Stimulated activated CD4-positive, alpha-beta T cell treated with anti-CD3 and anti-CD28 coated beads, Interleukin-15, amount 100 ng/mL, for 1 hour (primary cell): ENCODE measurements at regions not wholly inside any gene's neighbourhood (a gene's known extent, or its start where the extent isn't known, plus 50 kb on each side); places are given as distances from the start of the nearest gene placed in this dataset.
A peak's percentile ranks its signal among the peaks of the same experiment; 100 is the strongest.
"Not testable (repeated sequence)": the region's sequence is repeated elsewhere in the genome, so short reads cannot be mapped to it uniquely, and the experiment has no call there.

ENCODE experiments used
- DNase-seq, 2 donors: peaks; one replicate each; pipeline ENCODE4 v3.0.0-alpha.2; 2020; ENCODE audit warnings: low read depth in 1 of 2, low spot score in 1 of 2

DNA sequence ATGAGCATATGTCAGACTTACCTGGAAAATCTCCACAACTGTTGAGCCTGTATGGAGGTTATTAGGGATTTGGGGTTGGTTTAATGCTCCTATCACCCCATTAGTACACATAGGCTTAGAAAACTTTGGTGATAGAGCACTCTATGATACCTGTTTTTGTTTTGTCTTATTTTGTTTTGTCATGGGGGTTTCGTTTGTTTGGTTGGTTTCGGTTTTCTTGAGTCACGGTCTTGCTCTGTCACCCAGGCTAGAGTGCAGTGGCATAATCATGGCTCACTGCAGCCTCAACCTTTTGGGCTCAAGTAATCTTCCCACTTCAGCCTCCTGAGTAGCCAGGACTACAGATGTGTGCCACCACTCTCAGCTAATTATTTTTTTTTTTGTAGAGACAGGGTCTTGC is 70.0 kb downstream of the MZT1 start:
- DNase-seq: no peak

DNA sequence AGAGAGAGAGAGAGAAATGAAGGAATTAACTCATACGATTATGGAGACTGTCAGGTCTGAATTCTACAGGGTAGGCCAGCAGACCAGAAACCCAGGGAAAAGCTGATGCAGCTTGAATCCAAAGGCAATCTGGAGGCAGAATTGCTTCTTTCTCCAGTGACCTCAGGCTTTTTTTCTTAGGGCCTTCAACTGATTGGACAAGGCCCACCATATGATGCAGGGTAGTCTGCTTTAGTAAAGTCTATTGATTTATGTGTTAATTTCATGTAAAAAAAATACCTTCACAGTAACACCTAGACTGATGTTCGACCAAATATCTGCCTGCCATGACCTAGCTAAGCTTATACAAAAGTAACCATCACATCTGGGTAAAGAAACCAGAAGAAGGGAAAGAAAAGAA is 71.1 kb downstream of the MZT1 start:
- DNase-seq: no peak

DNA sequence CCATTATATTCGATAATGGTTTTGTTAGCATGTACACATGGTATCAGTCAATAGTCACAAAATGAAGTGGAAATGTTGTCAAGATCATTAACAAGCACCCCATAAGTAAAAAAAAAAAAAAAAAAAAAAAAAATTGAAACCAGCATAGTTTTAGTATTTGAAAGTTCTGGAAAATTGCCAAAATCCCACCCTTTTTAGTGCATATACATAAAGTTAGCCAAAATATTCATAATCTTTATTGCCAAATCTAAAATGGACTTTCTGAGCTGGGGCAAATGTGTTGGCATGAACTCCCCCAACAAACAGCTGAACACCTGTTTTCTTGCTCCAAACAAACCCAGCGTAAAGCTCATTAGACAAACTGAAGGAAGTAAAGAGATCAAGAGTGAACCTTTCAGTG is 73.9 kb downstream of the MZT1 start:
- no peak for DNase-seq

DNA sequence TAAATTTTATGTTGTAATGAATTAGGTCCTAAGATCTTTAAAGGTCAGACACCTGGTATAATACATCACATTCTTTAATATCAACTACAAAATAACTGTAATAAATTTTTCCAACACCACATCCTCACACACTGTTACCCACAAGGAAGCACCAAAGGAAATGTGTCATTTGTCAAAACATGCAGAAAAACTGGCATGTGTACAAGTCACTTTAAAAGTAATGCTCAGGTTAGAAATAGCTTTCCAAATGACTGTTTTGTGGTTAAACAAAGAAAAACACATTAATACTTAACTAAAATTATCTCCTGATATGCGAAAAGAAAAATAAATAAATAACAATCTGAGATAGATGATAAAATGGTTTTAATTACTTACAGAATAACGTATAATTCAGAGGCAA is 74.7 kb downstream of the MZT1 start:
- DNase-seq: no peak

DNA sequence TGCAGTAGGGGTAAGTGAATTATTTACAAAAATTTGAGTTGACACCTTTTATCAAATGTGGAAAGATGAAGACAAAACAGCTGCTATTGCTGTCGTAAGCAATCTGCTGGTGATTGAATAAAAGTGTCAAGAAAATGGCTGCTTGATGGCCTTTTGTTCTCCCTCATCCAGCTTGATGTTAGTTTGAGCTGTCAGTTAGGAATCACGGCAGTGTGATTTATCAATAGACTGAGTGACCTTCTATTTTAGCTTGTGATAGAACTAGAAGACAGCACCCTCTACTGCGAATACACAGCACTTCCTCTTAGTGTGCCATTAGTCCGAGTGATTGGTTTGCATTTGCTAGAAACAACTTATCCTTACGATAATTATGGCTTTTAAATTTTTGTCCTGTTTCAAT is 76.3 kb downstream of the MZT1 start:
- DNase-seq: no peak

DNA sequence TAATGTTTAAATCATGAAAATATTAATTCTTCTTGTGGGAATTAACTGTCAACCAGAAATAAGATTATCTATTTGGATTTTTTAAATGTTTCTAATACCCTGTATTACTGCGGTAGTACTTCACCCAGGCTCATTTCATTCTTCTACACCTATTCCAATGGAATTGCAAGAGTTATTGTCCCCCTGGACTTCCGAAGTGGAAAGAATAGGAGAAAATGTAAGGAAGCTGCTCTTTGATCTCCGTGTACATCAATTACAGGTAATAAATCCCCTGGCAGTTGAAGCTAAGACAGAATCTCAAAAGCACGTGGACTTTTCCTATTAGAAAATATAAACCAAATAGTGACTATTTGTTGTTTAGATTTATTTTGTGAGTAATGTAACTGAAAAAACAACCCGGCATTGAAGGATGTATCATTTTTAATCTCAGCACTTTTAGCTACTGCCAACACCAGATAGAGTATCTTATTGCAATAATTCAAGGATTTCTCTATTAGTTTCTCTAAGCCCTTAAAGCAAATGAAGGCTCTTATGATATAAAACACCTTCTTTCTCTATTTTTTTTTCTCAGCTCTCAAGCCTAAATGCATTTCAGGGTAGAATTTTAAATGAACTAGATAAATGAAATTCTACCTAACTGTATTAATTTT is 77.3 kb downstream of the MZT1 start:
- no peak for DNase-seq

DNA sequence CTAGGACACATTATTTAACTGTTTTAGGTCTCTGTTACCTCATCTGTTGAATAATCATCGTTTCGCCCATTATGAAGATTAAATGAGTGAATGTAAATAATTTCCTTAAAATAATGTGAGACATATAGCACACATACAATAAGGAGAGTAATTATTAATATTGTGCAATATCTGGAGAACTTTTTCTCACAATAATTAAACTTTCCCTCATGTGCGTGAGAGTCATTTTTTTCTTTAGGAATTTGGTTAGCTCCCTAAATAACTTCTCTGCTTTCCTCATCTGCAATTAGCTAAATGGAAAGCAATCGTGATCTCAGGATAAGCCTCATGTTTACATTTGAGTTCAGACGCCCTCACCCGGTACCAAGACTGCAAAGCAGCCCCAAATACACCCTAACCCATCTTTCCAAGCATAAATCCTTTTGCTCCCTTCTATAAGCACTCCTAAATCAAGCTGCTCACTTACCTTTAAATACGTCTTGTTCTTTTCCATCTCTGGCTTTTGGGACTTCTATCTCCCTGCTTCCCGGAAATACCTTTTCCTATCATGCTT is 78.8 kb downstream of the MZT1 start:
- DNase-seq: no peak

DNA sequence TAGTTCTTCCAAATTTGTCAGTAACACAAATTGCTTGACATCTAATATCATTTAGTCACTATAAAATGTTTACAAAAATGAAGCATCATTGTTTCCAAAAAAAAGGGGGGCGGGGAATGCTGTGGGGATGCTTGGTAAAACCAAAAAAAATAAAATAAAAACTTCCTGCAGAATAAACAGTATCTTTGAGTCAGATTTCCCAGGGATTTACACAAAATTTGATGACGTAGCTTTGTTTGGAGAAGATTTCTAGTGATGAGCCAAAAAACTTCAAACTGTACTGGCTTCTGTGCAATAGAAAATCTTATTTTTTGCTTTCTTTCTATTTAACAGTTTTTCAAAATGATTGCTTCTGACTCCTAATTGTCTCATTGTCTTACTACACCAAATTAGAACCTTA is 80.0 kb downstream of the MZT1 start:
- DNase-seq: no peak

DNA sequence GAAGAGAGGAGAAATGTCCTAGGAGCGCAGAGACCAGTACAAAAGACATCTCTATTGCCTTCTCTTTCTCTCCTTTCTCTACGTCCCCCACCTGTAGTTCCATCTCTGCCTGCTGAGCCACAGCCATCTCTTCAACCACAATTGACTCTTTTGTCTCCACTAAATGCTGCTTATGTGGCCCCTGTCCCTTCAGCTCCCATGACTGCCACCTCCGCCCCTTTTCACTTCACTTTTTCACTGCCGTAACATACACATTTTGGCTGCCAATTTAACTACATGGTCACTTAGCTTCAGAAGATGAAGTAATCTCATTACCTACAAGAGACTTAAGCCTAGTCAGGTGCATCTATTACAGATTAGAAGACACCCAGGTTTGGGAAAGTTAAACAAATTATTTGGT is 81.9 kb downstream of the MZT1 start:
- DNase-seq: no peak

DNA sequence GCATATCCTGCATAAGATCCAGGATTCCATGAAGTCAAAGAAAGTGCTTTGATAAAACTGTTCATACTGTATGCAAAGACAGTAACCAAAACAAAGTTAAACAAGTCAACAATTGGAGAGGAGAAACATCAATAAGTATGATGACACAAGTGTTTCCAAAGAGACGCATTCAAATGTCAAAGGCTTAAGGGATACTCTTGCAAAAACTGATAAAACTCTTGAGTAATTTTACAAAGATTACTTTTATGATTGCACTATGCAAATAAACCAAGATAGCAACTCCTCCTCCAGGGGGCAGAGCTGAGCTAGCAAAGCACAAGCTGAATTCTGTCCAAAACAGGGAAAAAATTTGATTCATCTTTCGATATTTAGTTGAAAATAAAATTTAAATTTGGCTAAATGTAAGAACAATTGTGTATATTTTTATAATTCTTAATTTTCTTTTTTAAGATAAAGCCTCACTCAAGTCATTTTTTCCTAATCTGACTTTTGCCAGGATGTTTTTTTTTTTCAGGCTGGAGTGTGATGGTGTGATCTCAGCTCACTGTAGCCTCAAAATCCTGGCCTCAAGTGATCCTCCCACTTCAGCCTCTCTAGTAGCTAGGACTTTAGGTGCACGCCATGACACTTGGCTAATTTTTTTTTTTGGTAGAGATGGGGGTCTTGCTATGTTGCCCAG is 84.0 kb downstream of the MZT1 start:
- peak in 1 of 2 donors; percentile 8 for DNase-seq

DNA sequence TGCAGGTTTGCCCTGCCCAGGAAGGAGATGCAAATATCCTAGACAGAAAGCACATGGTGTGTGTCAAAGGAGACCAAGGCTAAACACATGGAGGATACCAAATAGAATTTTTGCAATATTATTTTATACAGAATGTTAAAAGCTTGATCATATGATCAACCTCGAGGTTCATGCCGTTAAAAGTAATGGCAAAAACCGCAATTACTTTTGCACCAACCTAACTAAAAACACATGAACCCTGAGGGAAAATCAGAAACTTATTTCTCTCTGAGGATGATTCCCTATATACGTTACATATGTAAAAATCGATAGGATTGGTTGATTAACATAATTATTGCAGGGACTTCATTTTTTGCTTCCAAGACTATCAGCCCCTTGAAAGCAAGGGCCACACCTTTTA is 88.1 kb downstream of the MZT1 start:
- DNase-seq: no peak

DNA sequence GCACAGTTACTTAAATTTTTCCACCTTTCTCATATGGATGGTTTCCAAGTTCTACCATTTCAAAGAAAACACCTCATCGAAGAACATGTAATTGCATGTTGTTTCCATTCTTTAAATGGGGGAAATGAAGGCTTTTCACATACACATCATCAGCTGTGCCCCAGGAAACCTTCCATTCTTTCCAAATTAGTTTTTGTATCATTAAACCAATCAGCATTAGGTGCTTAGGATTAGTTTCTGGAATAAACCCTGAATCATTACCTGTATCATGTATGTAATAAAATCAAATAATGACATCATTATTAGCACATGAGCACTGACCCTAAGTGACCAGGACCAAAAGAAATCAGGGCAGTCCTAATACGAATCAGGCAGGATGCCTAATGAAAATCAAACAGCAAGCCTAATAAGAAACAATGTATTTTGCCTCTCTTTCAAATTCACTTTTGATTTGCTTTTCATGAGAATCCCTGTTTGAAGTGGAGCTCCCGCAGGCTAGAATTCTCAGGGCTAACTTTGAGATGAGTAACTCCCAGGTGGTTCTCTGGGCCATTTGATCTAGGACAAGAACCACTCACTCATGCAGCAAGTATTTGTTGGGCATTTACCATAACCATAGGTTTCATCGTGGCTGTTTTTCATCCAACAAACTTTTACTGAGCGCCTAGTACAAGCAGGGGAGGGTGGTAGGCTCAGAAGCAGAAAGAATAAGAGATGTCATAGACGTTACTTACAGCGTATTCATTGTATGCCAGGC is 89.2 kb downstream of the MZT1 start:
- no peak for DNase-seq

DNA sequence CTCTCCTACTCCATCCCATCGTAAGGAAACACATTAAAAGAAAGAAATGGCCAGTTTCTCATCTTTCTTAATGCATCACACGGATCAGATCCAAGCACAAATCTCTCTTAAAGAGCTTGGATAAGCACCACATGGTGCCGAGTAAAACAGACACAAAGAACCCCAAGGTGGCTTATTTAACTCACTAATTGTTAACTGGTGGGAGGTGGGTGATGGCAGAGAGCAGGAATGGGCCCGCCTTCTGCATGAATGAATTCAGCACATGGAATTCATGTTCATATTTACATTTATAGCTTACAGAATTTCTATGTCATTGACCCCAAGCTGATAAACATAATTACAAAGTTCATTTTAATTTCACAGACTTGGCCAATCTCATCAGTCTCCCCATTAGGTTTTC is 89.9 kb downstream of the MZT1 start:
- DNase-seq: no peak

DNA sequence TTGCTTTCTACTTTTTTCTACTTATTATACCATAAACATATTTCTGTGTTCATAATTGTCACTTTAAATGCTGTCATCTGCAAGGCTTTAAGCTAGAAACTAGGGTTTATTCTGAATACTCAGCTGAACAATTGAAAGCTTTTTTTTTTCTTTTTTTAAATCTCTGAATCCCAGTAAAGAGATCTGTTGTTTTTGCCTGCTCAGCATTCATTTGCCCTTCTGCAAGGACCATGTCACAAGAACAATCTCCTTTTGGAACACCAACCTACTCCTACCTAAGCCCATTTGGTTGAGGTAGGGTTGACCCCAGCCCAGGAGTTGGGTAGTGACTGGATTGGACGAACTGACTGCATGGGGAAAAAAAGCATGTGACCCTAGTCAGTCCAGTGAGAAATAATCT is 92.6 kb downstream of the MZT1 start:
- no peak for DNase-seq

DNA sequence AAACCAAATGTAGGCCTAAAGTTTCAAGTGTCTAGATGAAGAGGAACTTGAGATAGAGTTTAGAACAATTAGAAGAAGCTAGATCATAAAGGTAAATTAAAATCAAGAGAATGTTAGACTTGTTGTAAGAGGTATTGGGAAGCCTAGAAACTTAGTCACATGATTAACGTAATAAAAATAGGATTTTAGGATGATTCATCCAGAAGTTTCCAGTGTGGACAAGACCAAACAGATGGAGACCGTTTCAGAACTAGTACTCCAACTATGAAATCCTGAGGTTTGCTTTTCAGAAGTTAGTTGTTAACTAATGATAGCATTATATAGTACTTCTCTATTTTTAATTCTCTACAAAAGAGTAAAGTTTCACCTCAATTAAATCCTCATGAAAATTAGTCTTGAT is 104.9 kb downstream of the MZT1 start:
- no peak for DNase-seq

DNA sequence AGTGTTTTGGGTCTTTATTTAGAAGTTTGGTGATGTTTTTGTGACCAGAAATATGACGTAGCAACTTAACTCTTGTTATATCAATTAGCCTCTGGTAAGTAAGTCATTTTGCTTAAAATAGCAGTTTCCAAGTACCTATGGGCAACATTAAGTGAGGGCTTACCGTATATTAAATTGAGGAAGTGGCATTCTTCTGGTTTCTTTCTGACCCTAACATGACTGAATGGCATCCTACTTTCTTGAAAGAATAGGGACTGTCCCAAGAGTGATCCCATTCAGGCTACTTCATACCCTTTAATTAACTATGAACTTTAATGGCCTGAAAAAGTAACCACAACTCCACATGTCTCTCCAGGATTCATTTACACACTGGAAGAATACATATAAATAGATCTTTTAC is 106.6 kb downstream of the MZT1 start:
- no peak for DNase-seq

DNA sequence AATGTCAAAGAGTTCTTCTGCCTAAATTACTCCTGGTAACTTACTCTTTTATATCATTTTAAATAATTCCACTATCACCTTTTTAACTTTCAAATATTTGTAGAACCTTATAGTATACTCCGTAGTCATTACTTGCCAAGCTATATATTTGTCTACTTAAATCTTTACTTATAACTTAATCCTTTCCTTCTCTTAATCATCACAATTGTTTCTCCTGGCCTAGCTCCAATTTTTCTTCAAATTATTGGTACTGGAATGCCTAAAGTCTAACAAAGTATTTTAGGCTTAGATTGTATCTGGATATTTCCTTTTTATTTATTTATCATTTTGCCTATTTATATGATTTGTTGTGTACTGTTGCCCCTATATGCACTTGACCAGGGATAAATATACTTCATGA is 109.5 kb downstream of the MZT1 start:
- DNase-seq: no peak

DNA sequence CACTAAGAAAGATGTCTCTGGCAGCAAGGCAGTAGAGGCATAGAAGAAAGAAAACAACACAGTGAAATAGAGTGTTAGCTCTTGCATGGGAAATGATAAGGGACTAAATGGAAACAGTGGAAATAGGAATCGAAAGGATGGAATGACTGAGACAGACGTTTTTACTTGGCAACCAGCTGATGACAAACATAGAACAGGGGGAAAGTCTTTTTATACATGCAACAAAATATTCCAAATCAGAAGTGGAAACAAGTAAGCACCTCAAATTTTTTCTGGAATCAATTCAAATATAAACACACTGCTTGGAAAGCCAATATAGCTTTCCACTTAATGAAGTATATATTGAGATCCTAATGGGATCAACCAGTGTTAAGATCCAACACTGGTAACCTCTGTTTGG is 110.2 kb downstream of the MZT1 start:
- no peak for DNase-seq

DNA sequence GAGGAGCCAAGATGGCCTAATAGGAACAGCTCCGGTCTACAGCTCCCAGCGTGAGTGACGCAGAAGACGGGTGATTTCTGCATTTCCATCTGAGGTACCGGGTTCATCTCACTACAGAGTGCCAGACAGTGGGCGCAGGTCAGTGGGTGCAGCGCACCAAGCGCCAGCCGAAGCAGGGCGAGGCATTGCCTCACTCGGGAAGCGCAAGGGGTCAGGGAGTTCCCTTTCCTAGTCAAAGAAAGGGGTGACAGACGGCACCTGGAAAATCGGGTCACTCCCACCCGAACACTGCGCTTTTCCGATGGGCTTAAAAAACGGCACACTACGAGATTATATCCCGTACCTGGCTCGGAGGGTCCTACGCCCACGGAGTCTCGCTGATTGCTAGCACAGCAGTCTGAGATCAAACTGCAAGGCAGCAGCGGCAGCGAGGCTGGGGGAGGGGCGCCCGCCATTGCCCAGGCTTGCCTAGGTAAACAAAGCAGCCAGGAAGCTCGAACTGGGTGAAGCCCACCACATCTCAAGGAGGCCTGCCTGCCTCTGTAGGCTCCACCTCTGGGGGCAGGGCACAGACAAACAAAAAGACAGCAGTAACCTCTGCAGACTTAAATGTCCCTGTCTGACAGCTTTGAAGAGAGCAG is 117.1 kb downstream of the MZT1 start:
- DNase-seq: not testable (repeated sequence)

DNA sequence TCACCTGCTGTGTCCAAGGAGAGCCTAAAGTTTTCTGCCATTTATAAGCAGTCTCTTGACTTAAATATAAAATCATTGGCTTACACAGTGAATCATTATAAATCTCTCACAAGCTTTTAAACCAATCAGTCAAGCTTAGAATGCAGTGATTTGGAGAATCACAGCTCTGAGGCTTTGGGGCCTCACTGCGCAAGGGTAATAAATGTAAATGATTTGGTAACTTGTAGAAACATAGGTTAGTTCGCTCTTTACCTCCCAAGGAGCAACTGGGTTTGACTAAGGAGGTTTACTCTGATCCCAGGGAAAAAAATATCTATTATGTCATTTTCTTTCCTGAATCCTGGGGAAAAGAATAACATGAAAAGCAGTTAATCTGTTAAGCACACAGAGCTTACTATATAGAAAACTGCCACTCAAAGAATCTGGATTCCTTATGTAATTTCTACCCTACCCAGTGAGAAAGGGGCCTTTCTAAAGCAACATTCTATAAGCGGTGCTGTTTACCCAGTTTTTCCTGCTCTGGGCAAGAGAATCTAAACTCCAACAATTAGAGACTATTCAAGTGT is 128.2 kb downstream of the MZT1 start:
- no peak for DNase-seq

DNA sequence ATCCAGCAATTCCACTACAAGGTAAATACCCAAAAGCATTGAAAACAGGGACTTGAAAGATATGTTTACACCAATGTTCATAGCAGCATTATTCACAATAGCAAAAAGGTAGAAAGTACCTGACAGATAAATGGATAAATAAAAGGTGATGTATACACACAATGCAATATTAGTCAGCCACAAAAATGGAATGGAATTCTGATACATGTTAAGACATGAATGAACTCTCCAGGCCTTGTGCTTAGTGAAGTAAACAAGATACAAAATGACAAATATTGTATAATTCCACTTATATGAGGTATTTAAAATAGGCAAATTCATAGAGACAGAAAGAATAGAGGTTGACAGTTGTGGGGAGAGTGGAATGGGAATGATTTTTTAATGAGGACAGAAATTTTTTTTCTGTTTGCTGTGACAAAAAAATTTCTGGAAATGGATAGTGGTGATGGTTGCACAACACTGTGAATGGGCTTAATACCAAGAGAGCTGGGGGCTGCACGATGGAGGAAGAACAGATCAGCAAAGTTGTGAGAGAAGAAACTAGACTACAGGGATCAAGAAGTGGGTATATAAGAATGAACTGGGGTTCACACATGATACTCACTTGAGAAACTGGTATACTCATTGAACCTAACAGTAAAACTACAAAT is 137.2 kb downstream of the MZT1 start:
- DNase-seq: no peak
